ENCODE measurements at regions not wholly inside any gene's neighbourhood (a gene's known extent, or its start where the extent isn't known, plus 50 kb on each side); places are given as distances from the start of the nearest gene placed in this dataset.
A peak's percentile ranks its signal among the peaks of the same experiment; 100 is the strongest.

GRCh38 chr4:11264346-11264745 lies 164.3 kb downstream of the HS3ST1 start:
- no peak for DNase-seq

- DNase-seq = no peak
Observed at GRCh38 chr4:11263208-11263607, 165.5 kb downstream of the HS3ST1 start.

GRCh38 chr4:11261066-11261850 lies 167.4 kb downstream of the HS3ST1 start:
- no peak for DNase-seq

GRCh38 chr4:11259837-11260236 lies 168.9 kb downstream of the HS3ST1 start:
- no peak for DNase-seq

GRCh38 chr4:11252149-11252548 lies 176.5 kb downstream of the HS3ST1 start:
- DNase-seq = no peak

GRCh38 chr4:11250510-11250909 lies 178.2 kb downstream of the HS3ST1 start:
- no peak for DNase-seq

- no peak for DNase-seq
Observed at GRCh38 chr4:11232015-11232414, 196.7 kb downstream of the HS3ST1 start.

- no peak for DNase-seq
Observed at GRCh38 chr4:11230866-11231265, 197.8 kb downstream of the HS3ST1 start.

- DNase-seq = peak; percentile 20
Observed at GRCh38 chr4:11228530-11228929, 200.2 kb downstream of the HS3ST1 start.

- DNase-seq = no peak
Observed at GRCh38 chr4:11223311-11223710, 205.4 kb downstream of the HS3ST1 start.

GRCh38 chr4:11218692-11219091 lies 210.0 kb downstream of the HS3ST1 start:
- no peak for DNase-seq

- DNase-seq = no peak
Observed at GRCh38 chr4:11216520-11216919, 212.2 kb downstream of the HS3ST1 start.

- DNase-seq = no peak
Observed at GRCh38 chr4:11214281-11214680, 214.4 kb downstream of the HS3ST1 start.

- no peak for DNase-seq
Observed at GRCh38 chr4:11209826-11210225, 218.9 kb downstream of the HS3ST1 start.

- DNase-seq = no peak
Observed at GRCh38 chr4:11201256-11201655, 227.4 kb downstream of the HS3ST1 start.

GRCh38 chr4:11198516-11199305 lies 230.0 kb downstream of the HS3ST1 start:
- no peak for DNase-seq

- no peak for DNase-seq
Observed at GRCh38 chr4:11197631-11198341, 230.9 kb downstream of the HS3ST1 start.

- no peak for DNase-seq
Observed at GRCh38 chr4:11196927-11197522, 231.7 kb downstream of the HS3ST1 start.

GRCh38 chr4:11194431-11194830 lies 234.3 kb downstream of the HS3ST1 start:
- no peak for DNase-seq

- no peak for DNase-seq
Observed at GRCh38 chr4:11189756-11190155, 238.9 kb downstream of the HS3ST1 start.

GRCh38 chr4:11183356-11183740 lies 245.3 kb downstream of the HS3ST1 start:
- DNase-seq = no peak

GRCh38 chr4:11182586-11183355 lies 245.9 kb downstream of the HS3ST1 start:
- DNase-seq = no peak

Data from MV-4-11 (cell line).